AG04450 (cell line): ENCODE measurements at regions not wholly inside any gene's neighbourhood (a gene's known extent, or its start where the extent isn't known, plus 50 kb on each side); places are given as distances from the start of the nearest gene placed in this dataset.

ENCODE experiments used
- CTCF ChIA-PET: fragments of 300-600, 350-600 bp; formaldehyde crosslinking; extraction: SDS; loops from one replicate; lab custom pipeline; 2022; ENCODE audit warnings: antibody characterized with exemption, inconsistent platforms; lab: Charles Lee
- POLR2A ChIA-PET: fragments of 350-600 bp; formaldehyde crosslinking; extraction: SDS; loops from one replicate; lab custom pipeline; 2021; ENCODE audit warnings: antibody characterized with exemption, inconsistent platforms; lab: Yijun Ruan, JAX
- DNase-seq: peaks from one replicate; pipeline ENCODE4 v3.0.0-alpha.2; 2011; ENCODE audit warnings: low read depth, low spot score
- H3K27ac ChIP-seq: one replicate; pipeline ENCODE4 v1.5.1; 2012; ENCODE audit warnings: low read depth, low read length, control low read depth
- H3K27me3 ChIP-seq: one replicate; pipeline ENCODE4 v1.6.0; 2012; ENCODE audit warnings: low read length; ENCODE audit not compliant: control insufficient read depth, insufficient read depth
- H3K4me3 ChIP-seq: 2 replicates; pipeline ENCODE4 v1.5.1; 2011; ENCODE audit warnings: mild to moderate bottlenecking, low read depth, low read length, control low read depth
- H3K9me3 ChIP-seq: 2 replicates; pipeline ENCODE4 v1.5.1; 2012; ENCODE audit warnings: low read length; ENCODE audit not compliant: control insufficient read depth, insufficient read depth
- TF ChIP-seq, protein P1 (sequence below): IDR thresholded peaks from 2 replicates; pipeline ENCODE4 v1.5.1; 2011; ENCODE audit warnings: low read depth, low read length, control low read depth, inconsistent platforms

DNA sequence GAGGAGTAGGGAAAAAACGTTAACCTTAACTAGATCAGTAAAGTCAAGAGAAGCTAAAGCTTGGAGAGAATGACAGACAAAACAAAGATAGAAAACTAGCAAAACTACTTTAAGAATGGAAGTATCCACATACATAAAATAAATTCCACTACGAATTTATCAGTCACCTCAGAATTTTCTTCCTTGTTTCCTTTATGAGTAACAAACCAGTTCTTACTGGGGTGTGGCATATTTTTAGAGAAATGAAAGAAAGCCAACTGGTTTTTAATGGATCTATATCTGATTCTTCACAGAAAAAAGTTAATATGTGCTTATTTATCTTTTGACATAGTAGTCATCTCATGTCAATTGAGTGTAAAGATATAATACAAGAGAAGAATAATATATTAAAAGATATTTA, 2033.7 kb upstream of the CELF4 start:
- Histone ChIP-seq H3K9me3 (no peaks in the 10 kb centered on the region), H3K4me3 (no peak overlapping the region), H3K27me3 (no peaks in the 10 kb centered on the region), H3K27ac (no peak overlapping the region)
- CTCF ChIA-PET = no interaction called here
- POLR2A ChIA-PET = no interaction called here
- TF ChIP-seq, protein P1, sequence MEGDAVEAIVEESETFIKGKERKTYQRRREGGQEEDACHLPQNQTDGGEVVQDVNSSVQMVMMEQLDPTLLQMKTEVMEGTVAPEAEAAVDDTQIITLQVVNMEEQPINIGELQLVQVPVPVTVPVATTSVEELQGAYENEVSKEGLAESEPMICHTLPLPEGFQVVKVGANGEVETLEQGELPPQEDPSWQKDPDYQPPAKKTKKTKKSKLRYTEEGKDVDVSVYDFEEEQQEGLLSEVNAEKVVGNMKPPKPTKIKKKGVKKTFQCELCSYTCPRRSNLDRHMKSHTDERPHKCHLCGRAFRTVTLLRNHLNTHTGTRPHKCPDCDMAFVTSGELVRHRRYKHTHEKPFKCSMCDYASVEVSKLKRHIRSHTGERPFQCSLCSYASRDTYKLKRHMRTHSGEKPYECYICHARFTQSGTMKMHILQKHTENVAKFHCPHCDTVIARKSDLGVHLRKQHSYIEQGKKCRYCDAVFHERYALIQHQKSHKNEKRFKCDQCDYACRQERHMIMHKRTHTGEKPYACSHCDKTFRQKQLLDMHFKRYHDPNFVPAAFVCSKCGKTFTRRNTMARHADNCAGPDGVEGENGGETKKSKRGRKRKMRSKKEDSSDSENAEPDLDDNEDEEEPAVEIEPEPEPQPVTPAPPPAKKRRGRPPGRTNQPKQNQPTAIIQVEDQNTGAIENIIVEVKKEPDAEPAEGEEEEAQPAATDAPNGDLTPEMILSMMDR = no peak
- DNase-seq = no peak

- CTCF ChIA-PET = interaction anchor here (0.9 to 1.4 kb wide), 2 partner anchors 25 to 29 kb away, joined by 3 to 4 read pairs; no protein-coding TSS in a partner anchor
- no peak for DNase-seq
These were observed 2031.3 kb upstream of the CELF4 start for GRCh38 chr18:39596891-39597290.

DNA sequence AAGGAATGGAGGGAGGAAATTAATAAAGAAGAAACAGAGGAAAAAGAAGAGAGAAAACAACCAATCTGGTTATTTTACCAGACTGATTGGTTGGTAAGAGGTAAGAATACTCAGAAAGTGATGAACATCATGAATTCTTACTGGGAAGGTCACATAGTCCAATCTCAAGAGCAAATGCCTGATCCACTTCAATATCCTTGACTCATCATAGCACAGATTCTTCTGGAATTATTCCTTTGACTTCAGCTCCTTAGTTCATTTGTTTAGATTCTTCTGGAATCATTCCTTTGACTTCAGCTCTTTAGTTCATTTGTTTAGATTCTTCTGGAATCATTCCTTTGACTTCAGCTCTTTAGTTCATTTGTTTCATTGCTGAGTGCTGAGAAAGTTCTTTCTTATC, 2030.6 kb upstream of the CELF4 start:
- Histone ChIP-seq H3K4me3 (no peak overlapping the region), H3K27me3 (no peaks in the 10 kb centered on the region), H3K9me3 (no peaks in the 10 kb centered on the region), H3K27ac (no peak overlapping the region)
- ChIA-PET CTCF (interaction anchor here (1.4 to 1.9 kb wide), 2 partner anchors 9 to 30 kb away, joined by 3 to 6 read pairs; no protein-coding TSS in a partner anchor), POLR2A (interaction anchor here (0.9 kb wide), 1 partner anchor 29 kb away, joined by 4 read pairs; no protein-coding TSS in a partner anchor)
- peak; percentile 36 for DNase-seq
- TF ChIP-seq, protein P1 = no peak

More at GRCh38 chr18:39596891-39597290, 2031.3 kb upstream of the CELF4 start:
- POLR2A ChIA-PET = interaction anchor here (0.9 kb wide), 1 partner anchor 28 kb away, joined by 4 read pairs; no protein-coding TSS in a partner anchor
- Histone ChIP-seq H3K9me3 (no peaks in the 10 kb centered on the region), H3K27ac (no peak overlapping the region), H3K27me3 (no peaks in the 10 kb centered on the region), H3K4me3 (no peak overlapping the region)
- TF ChIP-seq, protein P1 = no peak

DNA sequence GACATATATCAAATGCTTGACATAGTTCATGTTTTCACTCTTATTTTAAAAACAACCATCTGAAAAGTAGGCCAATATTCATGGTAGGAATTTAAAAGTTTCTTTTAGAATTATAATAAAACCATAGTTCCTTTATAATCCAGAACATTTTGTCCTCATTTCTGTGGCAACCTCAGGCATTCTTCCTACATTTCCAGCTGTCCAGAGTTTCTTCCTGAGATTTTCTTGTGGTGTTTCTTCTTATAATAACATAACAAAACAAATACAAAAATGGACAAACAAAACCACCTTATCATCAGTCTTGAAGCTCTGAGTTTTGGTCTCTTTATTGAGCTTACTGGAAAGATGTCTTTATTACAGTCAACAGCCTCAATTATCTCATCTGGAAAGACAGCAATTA, 2028.6 kb upstream of the CELF4 start:
- Histone ChIP-seq H3K9me3 (no peaks in the 10 kb centered on the region), H3K4me3 (no peak overlapping the region), H3K27ac (no peak overlapping the region), H3K27me3 (no peaks in the 10 kb centered on the region)
- ChIA-PET CTCF (no interaction called here), POLR2A (no interaction called here)
- TF ChIP-seq, protein P1 = no peak
- DNase-seq = no peak

DNA sequence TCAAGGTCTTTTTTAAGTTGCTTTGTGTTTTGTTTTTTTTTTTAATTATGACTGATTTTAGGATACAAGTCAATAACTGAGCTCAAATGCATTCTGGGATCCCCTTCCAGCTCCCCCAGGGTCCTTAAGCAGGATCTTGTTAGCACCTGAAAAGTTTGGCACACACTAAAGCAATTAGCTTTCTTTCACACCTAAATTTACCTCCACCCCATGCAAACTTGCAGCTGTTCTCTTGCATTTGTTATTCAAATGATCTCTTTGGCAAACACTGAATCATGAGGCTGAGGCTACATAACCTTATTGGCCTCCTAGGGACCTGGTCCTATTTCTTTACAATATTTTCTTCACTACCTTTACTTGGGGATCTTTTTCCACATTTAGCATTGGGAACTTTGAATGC, 2026.1 kb upstream of the CELF4 start:
- Histone ChIP-seq H3K4me3 (no peak overlapping the region), H3K9me3 (no peaks in the 10 kb centered on the region), H3K27ac (no peak overlapping the region), H3K27me3 (no peaks in the 10 kb centered on the region)
- TF ChIP-seq, protein P1 = no peak
- DNase-seq = no peak
- CTCF ChIA-PET = no interaction called here
- POLR2A ChIA-PET = no interaction called here
